ENCODE measurements at regions not wholly inside any gene's neighbourhood (a gene's known extent, or its start where the extent isn't known, plus 50 kb on each side); places are given as distances from the start of the nearest gene placed in this dataset.

- TF ChIP-seq CTCF (conservative IDR thresholded peaks at IDR 0.05 in 1 of 2, IDR thresholded peaks at IDR 0.05 in 1 of 2; ENCODE audit: low read depth in 1 of 2, low read length in 2 of 2) = no peak
- TF ChIP-seq EZH2 (IDR thresholded peaks at IDR 0.05; ENCODE audit: low read length, missing control alignments) = no peak
Measured at GRCh38 chr1:8222789-8223188, 95.1 kb upstream of the SLC45A1 start.
